GM23338 (cell line): ENCODE measurements at regions not wholly inside any gene's neighbourhood (a gene's known extent, or its start where the extent isn't known, plus 50 kb on each side); places are given as distances from the start of the nearest gene placed in this dataset.
A peak's percentile ranks its signal among the peaks of the same experiment; 100 is the strongest.

ENCODE experiments used
- ATAC-seq: fragments of 200-7000 bp; cut with Tn5 transposase; 3 replicates; pipeline ENCODE4 v1.9.1; 2020
- DNase-seq: peaks from one replicate; pipeline ENCODE4 v3.0.0-alpha.2; 2015; ENCODE audit warnings: low spot score
- H2AFZ ChIP-seq: fragments of 200-600 bp; sonication (generic); 2 replicates; pipeline ENCODE4 v1.8.0; 2016; ENCODE audit warnings: antibody characterized with exemption, mild to moderate bottlenecking, moderate library complexity
- H3F3A ChIP-seq: fragments of 200-600 bp; sonication (generic); replicated peaks from 2 replicates; pipeline ENCODE4 v1.8.0; 2017; ENCODE audit warnings: antibody characterized with exemption, mixed run types, low read depth
- H3K27ac ChIP-seq: fragments of 200-600 bp; sonication (generic); 2 replicates; pipeline ENCODE4 v1.6.1; 2016; ENCODE audit warnings: low read depth
- H3K27me3 ChIP-seq: fragments of 200-600 bp; sonication (generic); 2 replicates; pipeline ENCODE4 v1.8.0; 2016; ENCODE audit warnings: mild to moderate bottlenecking, mixed run types, moderate library complexity; ENCODE audit not compliant: insufficient read depth
- H3K36me3 ChIP-seq: fragments of 200-600 bp; sonication (generic); 2 replicates; pipeline ENCODE4 v1.8.0; 2016; ENCODE audit warnings: mild to moderate bottlenecking; ENCODE audit not compliant: insufficient read depth
- H3K4me1 ChIP-seq: fragments of 200-600 bp; sonication (generic); 2 replicates; pipeline ENCODE4 v1.8.0; 2016; ENCODE audit warnings: mild to moderate bottlenecking, moderate library complexity; ENCODE audit not compliant: insufficient read depth
- H3K4me2 ChIP-seq: fragments of 200-600 bp; sonication (generic); 2 replicates; pipeline ENCODE4 v1.7.1; 2017; ENCODE audit warnings: mixed run types
- H3K4me3 ChIP-seq: fragments of 200-600 bp; sonication (generic); 2 replicates; pipeline ENCODE4 v1.6.1; 2016; ENCODE audit warnings: mixed run types
- H3K79me2 ChIP-seq: fragments of 200-600 bp; sonication (generic); replicated peaks from 2 replicates; pipeline ENCODE4 v1.8.0; 2017; ENCODE audit warnings: mild to moderate bottlenecking; ENCODE audit not compliant: insufficient read depth
- H3K9me2 ChIP-seq: fragments of 200-600 bp; sonication (generic); 2 replicates; pipeline ENCODE4 v1.8.0; 2017; ENCODE audit not compliant: insufficient read depth
- H4K20me1 ChIP-seq: fragments of 200-600 bp; sonication (generic); replicated peaks from 2 replicates; pipeline ENCODE4 v1.8.0; 2017; ENCODE audit warnings: mild to moderate bottlenecking; ENCODE audit not compliant: insufficient read depth
- H3K27ac Mint-ChIP-seq: 2 replicates; pipeline ENCODE4 v1.8.0; 2020; ENCODE audit warnings: inconsistent platforms, mild to moderate bottlenecking, moderate library complexity, mixed read lengths
- H3K27me3 Mint-ChIP-seq: 3 replicates; pipeline ENCODE4 v1.8.0; 2022; ENCODE audit warnings: low read depth, mild to moderate bottlenecking, moderate library complexity, mixed read lengths, inconsistent platforms; ENCODE audit not compliant: insufficient read depth, poor library complexity
- H3K36me3 Mint-ChIP-seq: 3 replicates; pipeline ENCODE4 v1.8.0; 2021; ENCODE audit warnings: low read depth, mild to moderate bottlenecking, inconsistent platforms, moderate library complexity, mixed read lengths
- H3K4me1 Mint-ChIP-seq: 3 replicates; pipeline ENCODE4 v1.8.0; 2020; ENCODE audit warnings: mild to moderate bottlenecking, inconsistent platforms, mixed read lengths
- H3K4me3 Mint-ChIP-seq: 3 replicates; pipeline ENCODE4 v1.8.0; 2021; ENCODE audit warnings: moderate library complexity, mild to moderate bottlenecking, inconsistent platforms, mixed read lengths
- H3K9me3 Mint-ChIP-seq: 3 replicates; pipeline ENCODE4 v1.8.0; 2020; ENCODE audit warnings: moderate library complexity, mild to moderate bottlenecking, inconsistent platforms, mixed read lengths
- CREB1 ChIP-seq: fragments of 250-450 bp; sonication (Bioruptor Pico); IDR thresholded peaks from 2 replicates; pipeline ENCODE4 v1.5.0; 2020; ENCODE audit warnings: low read depth, mild to moderate bottlenecking, moderate library complexity
- EZH2 ChIP-seq: fragments of 200-600 bp; sonication (generic); IDR thresholded peaks from one replicate; pipeline ENCODE4 v1.8.0; 2017; ENCODE audit warnings: antibody characterized with exemption, mild to moderate bottlenecking, low read depth; ENCODE audit not compliant: unreplicated experiment
- EZH2phosphoT487 ChIP-seq: fragments of 200-600 bp; sonication (generic); IDR thresholded peaks from one replicate; pipeline ENCODE4 v1.8.1; 2018; ENCODE audit warnings: antibody characterized with exemption; ENCODE audit not compliant: unreplicated experiment
- JUNB ChIP-seq: IDR thresholded peaks from one replicate; pipeline ENCODE4 v1.6.1; 2016; ENCODE audit warnings: antibody characterized with exemption; ENCODE audit not compliant: unreplicated experiment
- NANOG ChIP-seq: IDR thresholded peaks from 2 replicates; pipeline ENCODE4 v1.6.1; 2016; ENCODE audit warnings: antibody characterized with exemption, borderline replicate concordance
- POLR2AphosphoS5 ChIP-seq: IDR thresholded peaks from 2 replicates; pipeline ENCODE4 v1.6.1; 2016; ENCODE audit warnings: antibody characterized with exemption, low read depth
- STAT1 ChIP-seq: IDR thresholded peaks from one replicate; pipeline ENCODE4 v1.6.1; 2016; ENCODE audit warnings: antibody characterized with exemption; ENCODE audit not compliant: unreplicated experiment
- ZNF114 ChIP-seq: fragments of 250-450 bp; sonication (Bioruptor Pico); IDR thresholded peaks from 2 replicates; pipeline ENCODE4 v1.5.0; 2020; ENCODE audit warnings: mild to moderate bottlenecking, moderate library complexity
- ZNF331 ChIP-seq: fragments of 250-450 bp; sonication (Bioruptor Pico); IDR thresholded peaks from 2 replicates; pipeline ENCODE4 v1.5.0; 2020; ENCODE audit warnings: low read depth, mild to moderate bottlenecking, moderate library complexity
- TF ChIP-seq, protein P1 (sequence below): IDR thresholded peaks from 2 replicates; pipeline ENCODE4 v1.6.1; 2016; ENCODE audit warnings: antibody characterized with exemption
- TF ChIP-seq, protein P2 (sequence below): fragments of 250-450 bp; sonication (Bioruptor Pico); IDR thresholded peaks from 2 replicates; pipeline ENCODE4 v1.5.0; 2020; ENCODE audit warnings: mild to moderate bottlenecking, moderate library complexity

DNA sequence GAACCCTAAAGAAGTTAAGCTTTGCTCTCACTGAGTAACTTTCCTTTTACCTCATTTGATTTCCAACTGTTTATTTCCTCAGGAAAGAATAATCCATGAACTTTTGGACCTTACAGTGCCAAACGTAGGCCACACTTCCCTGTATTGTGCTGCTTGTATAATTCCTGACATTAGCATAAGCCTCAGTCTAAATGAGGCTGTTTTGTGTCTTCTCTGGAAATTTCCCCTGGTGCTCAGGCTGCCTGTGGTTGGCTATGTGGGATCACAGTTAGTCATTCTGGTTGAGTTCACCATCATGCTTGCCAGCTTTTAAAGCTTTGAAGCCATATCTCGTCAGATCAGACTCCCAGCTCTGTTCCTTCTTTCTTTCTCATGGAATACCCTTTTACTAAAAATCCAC, 107.0 kb downstream of the FAM76B start:
- no peaks in the 10 kb centered on the region for H3F3A ChIP-seq
- ATAC-seq: no peak

DNA sequence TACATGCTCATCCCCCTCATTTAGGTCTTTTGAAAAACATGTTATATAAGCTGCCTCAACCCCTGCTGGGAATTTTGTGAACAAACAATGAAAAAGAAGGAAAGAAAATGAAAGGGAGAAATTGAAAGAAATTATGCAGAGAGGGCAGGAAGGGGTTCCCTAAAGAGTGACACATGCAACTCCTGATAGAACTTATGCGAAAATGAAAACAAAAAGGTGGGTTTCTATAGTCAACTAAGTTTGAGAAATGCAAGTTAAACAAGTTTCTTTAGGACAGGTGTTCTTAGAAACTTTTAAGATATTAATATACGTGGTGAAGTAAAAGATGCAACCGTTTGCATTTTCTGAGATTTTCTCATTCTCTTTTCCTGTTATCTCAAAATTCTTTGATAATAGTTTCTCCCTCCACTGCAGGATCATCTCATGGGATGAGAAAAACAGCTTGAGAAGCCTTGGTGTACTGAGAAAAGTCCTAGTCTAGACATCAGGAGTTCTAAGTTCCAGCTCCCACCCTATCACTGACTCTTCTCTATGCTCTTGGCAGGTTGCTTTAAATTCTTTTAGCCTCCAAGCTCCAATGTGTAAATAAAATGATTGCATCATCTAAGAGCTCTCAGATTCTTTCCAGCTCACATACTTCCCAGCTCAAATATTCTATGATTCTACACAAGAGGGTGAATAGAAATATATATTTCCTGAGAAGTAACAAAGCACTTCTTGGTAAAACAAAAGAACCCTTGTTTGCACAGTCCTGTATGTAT, 109.2 kb downstream of the FAM76B start:
- H4K20me1 ChIP-seq: no peaks in the 10 kb centered on the region
- Mint-ChIP-seq H3K27me3 (no peaks in the 10 kb centered on the region), H3K27ac (peak overlapping the region; percentile 51), H3K36me3 (no peaks in the 10 kb centered on the region), H3K4me3 (no peak overlapping the region), H3K4me1 (peaks cover 17% of the 10 kb centered on the region), H3K9me3 (no peaks in the 10 kb centered on the region)
- peak overlapping the region; percentile 39; the same call in 1 of the 2 replicates for H2AFZ ChIP-seq
- H3K9me2 ChIP-seq: no peaks in the 10 kb centered on the region; the same call in 1 of the 2 replicates
- ATAC-seq (no peak), DNase-seq (peak; percentile 6)
- H3K4me2 ChIP-seq: 0 out of 2 replicates have a peak overlapping the region, but pooled peaks have one; percentile 18
- H3K27ac ChIP-seq: no peak overlapping the region
- no peak overlapping the region for H3K4me3 ChIP-seq
- no peaks in the 10 kb centered on the region for H3F3A ChIP-seq
- no peaks in the 10 kb centered on the region for H3K36me3 ChIP-seq
- peaks cover 15% of the 10 kb centered on the region; the same call in 1 of the 2 replicates for H3K4me1 ChIP-seq
- no peaks in the 10 kb centered on the region for H3K27me3 ChIP-seq
- no peaks in the 10 kb centered on the region for H3K79me2 ChIP-seq
- TF ChIP-seq POLR2AphosphoS5 (no peak), ZNF114 (CRISPR knock-in tag) (no peak), EZH2 (no peak), EZH2phosphoT487 (no peak), JUNB (no peak), ZNF331 (CRISPR knock-in tag) (no peak), CREB1 (no peak), NANOG (no peak)
- TF ChIP-seq, protein P1, sequence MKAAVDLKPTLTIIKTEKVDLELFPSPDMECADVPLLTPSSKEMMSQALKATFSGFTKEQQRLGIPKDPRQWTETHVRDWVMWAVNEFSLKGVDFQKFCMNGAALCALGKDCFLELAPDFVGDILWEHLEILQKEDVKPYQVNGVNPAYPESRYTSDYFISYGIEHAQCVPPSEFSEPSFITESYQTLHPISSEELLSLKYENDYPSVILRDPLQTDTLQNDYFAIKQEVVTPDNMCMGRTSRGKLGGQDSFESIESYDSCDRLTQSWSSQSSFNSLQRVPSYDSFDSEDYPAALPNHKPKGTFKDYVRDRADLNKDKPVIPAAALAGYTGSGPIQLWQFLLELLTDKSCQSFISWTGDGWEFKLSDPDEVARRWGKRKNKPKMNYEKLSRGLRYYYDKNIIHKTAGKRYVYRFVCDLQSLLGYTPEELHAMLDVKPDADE: no peak
- TF ChIP-seq, protein P2, sequence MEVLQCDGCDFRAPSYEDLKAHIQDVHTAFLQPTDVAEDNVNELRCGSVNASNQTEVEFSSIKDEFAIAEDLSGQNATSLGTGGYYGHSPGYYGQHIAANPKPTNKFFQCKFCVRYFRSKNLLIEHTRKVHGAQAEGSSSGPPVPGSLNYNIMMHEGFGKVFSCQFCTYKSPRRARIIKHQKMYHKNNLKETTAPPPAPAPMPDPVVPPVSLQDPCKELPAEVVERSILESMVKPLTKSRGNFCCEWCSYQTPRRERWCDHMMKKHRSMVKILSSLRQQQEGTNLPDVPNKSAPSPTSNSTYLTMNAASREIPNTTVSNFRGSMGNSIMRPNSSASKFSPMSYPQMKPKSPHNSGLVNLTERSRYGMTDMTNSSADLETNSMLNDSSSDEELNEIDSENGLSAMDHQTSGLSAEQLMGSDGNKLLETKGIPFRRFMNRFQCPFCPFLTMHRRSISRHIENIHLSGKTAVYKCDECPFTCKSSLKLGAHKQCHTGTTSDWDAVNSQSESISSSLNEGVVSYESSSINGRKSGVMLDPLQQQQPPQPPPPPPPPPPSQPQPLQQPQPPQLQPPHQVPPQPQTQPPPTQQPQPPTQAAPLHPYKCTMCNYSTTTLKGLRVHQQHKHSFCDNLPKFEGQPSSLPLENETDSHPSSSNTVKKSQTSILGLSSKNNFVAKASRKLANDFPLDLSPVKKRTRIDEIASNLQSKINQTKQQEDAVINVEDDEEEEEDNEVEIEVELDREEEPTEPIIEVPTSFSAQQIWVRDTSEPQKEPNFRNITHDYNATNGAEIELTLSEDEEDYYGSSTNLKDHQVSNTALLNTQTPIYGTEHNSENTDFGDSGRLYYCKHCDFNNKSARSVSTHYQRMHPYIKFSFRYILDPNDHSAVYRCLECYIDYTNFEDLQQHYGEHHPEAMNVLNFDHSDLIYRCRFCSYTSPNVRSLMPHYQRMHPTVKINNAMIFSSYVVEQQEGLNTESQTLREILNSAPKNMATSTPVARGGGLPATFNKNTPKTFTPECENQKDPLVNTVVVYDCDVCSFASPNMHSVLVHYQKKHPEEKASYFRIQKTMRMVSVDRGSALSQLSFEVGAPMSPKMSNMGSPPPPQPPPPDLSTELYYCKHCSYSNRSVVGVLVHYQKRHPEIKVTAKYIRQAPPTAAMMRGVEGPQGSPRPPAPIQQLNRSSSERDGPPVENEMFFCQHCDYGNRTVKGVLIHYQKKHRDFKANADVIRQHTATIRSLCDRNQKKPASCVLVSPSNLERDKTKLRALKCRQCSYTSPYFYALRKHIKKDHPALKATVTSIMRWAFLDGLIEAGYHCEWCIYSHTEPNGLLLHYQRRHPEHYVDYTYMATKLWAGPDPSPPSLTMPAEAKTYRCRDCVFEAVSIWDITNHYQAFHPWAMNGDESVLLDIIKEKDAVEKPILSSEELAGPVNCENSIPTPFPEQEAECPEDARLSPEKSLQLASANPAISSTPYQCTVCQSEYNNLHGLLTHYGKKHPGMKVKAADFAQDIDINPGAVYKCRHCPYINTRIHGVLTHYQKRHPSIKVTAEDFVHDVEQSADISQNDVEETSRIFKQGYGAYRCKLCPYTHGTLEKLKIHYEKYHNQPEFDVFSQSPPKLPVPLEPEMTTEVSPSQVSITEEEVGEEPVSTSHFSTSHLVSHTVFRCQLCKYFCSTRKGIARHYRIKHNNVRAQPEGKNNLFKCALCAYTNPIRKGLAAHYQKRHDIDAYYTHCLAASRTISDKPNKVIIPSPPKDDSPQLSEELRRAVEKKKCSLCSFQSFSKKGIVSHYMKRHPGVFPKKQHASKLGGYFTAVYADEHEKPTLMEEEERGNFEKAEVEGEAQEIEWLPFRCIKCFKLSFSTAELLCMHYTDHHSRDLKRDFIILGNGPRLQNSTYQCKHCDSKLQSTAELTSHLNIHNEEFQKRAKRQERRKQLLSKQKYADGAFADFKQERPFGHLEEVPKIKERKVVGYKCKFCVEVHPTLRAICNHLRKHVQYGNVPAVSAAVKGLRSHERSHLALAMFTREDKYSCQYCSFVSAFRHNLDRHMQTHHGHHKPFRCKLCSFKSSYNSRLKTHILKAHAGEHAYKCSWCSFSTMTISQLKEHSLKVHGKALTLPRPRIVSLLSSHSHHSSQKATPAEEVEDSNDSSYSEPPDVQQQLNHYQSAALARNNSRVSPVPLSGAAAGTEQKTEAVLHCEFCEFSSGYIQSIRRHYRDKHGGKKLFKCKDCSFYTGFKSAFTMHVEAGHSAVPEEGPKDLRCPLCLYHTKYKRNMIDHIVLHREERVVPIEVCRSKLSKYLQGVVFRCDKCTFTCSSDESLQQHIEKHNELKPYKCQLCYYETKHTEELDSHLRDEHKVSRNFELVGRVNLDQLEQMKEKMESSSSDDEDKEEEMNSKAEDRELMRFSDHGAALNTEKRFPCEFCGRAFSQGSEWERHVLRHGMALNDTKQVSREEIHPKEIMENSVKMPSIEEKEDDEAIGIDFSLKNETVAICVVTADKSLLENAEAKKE (CRISPR knock-in tag): no peak

More for the DNA sequence above, 107.0 kb downstream of the FAM76B start:
- Mint-ChIP-seq H3K27ac (no peak overlapping the region), H3K9me3 (no peaks in the 10 kb centered on the region), H3K4me1 (peaks cover 17% of the 10 kb centered on the region), H3K4me3 (no peak overlapping the region), H3K36me3 (no peaks in the 10 kb centered on the region), H3K27me3 (no peaks in the 10 kb centered on the region)
- no peak overlapping the region for H3K27ac ChIP-seq
- no peaks in the 10 kb centered on the region for H3K79me2 ChIP-seq
- TF ChIP-seq ZNF331 (CRISPR knock-in tag) (no peak), JUNB (no peak), NANOG (no peak), CREB1 (no peak), ZNF114 (CRISPR knock-in tag) (no peak), POLR2AphosphoS5 (no peak), STAT1 (no peak), EZH2 (no peak)
- TF ChIP-seq, protein P1: no peak
- H3K4me1 ChIP-seq: peaks cover 15% of the 10 kb centered on the region; the same call in 1 of the 2 replicates
- no peak overlapping the region for H3K4me2 ChIP-seq
- H2AFZ ChIP-seq: no peak overlapping the region
- H3K27me3 ChIP-seq: no peaks in the 10 kb centered on the region
- no peak overlapping the region for H3K4me3 ChIP-seq
- H3K9me2 ChIP-seq: no peaks in the 10 kb centered on the region
- DNase-seq: no peak
- H3K36me3 ChIP-seq: no peaks in the 10 kb centered on the region
- H4K20me1 ChIP-seq: no peaks in the 10 kb centered on the region
